Vagina (tissue), 2 donors: ENCODE measurements at regions not wholly inside any gene's neighbourhood (a gene's known extent, or its start where the extent isn't known, plus 50 kb on each side); places are given as distances from the start of the nearest gene placed in this dataset.

Experiments
- CTCF ChIP-seq, 3 experiments: fragments of 450-650 bp in 2 of 3; fragments of 200-600 bp in 1 of 3; sonication (generic) in 1 of 3; IDR thresholded peaks; one replicate each; pipeline ENCODE4 v1.5.1; 2017 to 2019; ENCODE audit warnings: antibody characterized with exemption in 3 of 3, mild to moderate bottlenecking in 2 of 3, moderate library complexity in 2 of 3
- POLR2A ChIP-seq, 2 donors: fragments of 450-650 bp; IDR thresholded peaks; one replicate each; pipeline ENCODE4 v1.6.1; 2017; ENCODE audit warnings: antibody characterized with exemption in 2 of 2, mild to moderate bottlenecking in 2 of 2, moderate library complexity in 2 of 2

DNA sequence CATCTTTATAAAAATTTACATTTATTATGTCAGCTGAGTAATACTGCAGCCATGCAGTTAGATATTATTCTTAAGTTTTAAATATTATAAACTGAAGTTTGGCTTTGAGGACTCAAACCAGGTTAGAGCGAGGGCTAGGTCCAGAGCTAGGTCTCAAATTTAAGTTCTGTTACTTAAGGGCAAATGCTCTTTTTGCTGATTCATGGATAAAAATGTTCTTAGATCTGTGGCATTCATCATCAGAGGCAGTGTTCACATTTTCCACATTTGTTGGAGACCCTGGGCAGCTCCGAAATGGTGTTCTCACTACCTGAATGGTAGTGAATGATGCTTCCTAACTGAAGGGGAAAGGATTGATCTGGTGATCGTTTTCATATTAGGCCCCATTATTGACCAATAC is 121.4 kb upstream of the MB21D2 start:
- TF ChIP-seq CTCF (IDR thresholded peaks at IDR 0.05) (no peak), POLR2A (IDR thresholded peaks at IDR 0.05) (no peak)
